Astrocyte (in vitro differentiated cells and primary cell): ENCODE measurements at regions not wholly inside any gene's neighbourhood (a gene's known extent, or its start where the extent isn't known, plus 50 kb on each side); places are given as distances from the start of the nearest gene placed in this dataset.

Source experiments
- DNase-seq: peaks from one replicate; pipeline ENCODE4 v3.0.0-alpha.2; 2010; ENCODE audit warnings: low read depth
- FAIRE-seq: peaks from 2 replicates; lab custom pipeline; 2011; peaks lifted over from hg19 to GRCh38; lab: Jason Lieb, UNC
- H2AFZ ChIP-seq: 2 replicates; pipeline ENCODE4 v1.6.0; 2012; ENCODE audit warnings: low read depth, low read length, inconsistent platforms
- H3K27ac ChIP-seq: 2 replicates; pipeline ENCODE4 v1.5.1; 2011; ENCODE audit warnings: low read depth, low read length, inconsistent platforms
- H3K27me3 ChIP-seq: 2 replicates; pipeline ENCODE4 v1.6.0; 2011; ENCODE audit warnings: low read length, inconsistent platforms; ENCODE audit not compliant: insufficient read depth
- H3K36me3 ChIP-seq: 2 replicates; pipeline ENCODE4 v1.5.1; 2011; ENCODE audit warnings: low read length, inconsistent platforms; ENCODE audit not compliant: insufficient read depth
- H3K4me1 ChIP-seq: 2 replicates; pipeline ENCODE4 v1.5.1; 2011; ENCODE audit warnings: low read length, inconsistent platforms; ENCODE audit not compliant: insufficient read depth
- H3K4me2 ChIP-seq: 2 replicates; pipeline ENCODE4 v1.6.0; 2012; ENCODE audit warnings: low read length, inconsistent platforms
- H3K4me3 ChIP-seq: 2 replicates; pipeline ENCODE4 v1.5.1; 2011; ENCODE audit warnings: low read depth, mild to moderate bottlenecking, low read length, inconsistent platforms; ENCODE audit not compliant: insufficient read depth
- H3K79me2 ChIP-seq: 2 replicates; pipeline ENCODE4 v1.6.0; 2012; ENCODE audit warnings: mild to moderate bottlenecking, low read length, inconsistent platforms; ENCODE audit not compliant: insufficient read depth
- H3K9ac ChIP-seq: 2 replicates; pipeline ENCODE4 v1.6.0; 2012; ENCODE audit warnings: mild to moderate bottlenecking, low read length, inconsistent platforms
- H3K9me3 ChIP-seq: 2 replicates; pipeline ENCODE4 v1.5.1; 2012; ENCODE audit warnings: low read depth, mild to moderate bottlenecking, low read length, inconsistent platforms; ENCODE audit not compliant: insufficient read depth
- H4K20me1 ChIP-seq: 2 replicates; pipeline ENCODE4 v1.6.0; 2012; ENCODE audit warnings: low read length, inconsistent platforms; ENCODE audit not compliant: insufficient read depth
- H3K27ac Mint-ChIP-seq: one replicate; pipeline ENCODE4 v1.8.0; 2021; ENCODE audit warnings: mild to moderate bottlenecking, mixed read lengths; ENCODE audit not compliant: unreplicated experiment
- H3K27me3 Mint-ChIP-seq: one replicate; pipeline ENCODE4 v1.8.0; 2021; ENCODE audit warnings: low read depth, mixed read lengths; ENCODE audit not compliant: unreplicated experiment
- H3K36me3 Mint-ChIP-seq: one replicate; pipeline ENCODE4 v1.8.0; 2021; ENCODE audit warnings: low read depth, mixed read lengths; ENCODE audit not compliant: unreplicated experiment
- H3K4me1 Mint-ChIP-seq: one replicate; pipeline ENCODE4 v1.8.0; 2021; ENCODE audit warnings: low read depth, mixed read lengths; ENCODE audit not compliant: unreplicated experiment
- H3K4me3 Mint-ChIP-seq: one replicate; pipeline ENCODE4 v1.8.0; 2021; ENCODE audit warnings: mild to moderate bottlenecking, moderate library complexity, mixed read lengths; ENCODE audit not compliant: unreplicated experiment
- H3K9me3 Mint-ChIP-seq: one replicate; pipeline ENCODE4 v1.8.0; 2021; ENCODE audit warnings: mild to moderate bottlenecking, mixed read lengths; ENCODE audit not compliant: unreplicated experiment
- CTCF ChIP-seq: IDR thresholded peaks from 2 replicates; pipeline ENCODE4 v1.5.1; 2011; ENCODE audit warnings: low read depth, mild to moderate bottlenecking, inconsistent platforms, low read length, moderate library complexity; ENCODE audit not compliant: insufficient read depth
- EZH2 ChIP-seq: IDR thresholded peaks from 2 replicates; pipeline ENCODE4 v1.6.1; 2012; ENCODE audit warnings: mild to moderate bottlenecking, low read length, inconsistent platforms; ENCODE audit not compliant: insufficient read depth

- no peak for FAIRE-seq
Observed at GRCh38 chr7:27377988-27378387, 135.4 kb downstream of the EVX1 start.

GRCh38 chr7:27382307-27382706 is 139.7 kb downstream of the EVX1 start:
- Mint-ChIP-seq H3K9me3 (no peaks in the 10 kb centered on the region), H3K4me3 (no peak overlapping the region), H3K27me3 (peaks cover 22% of the 10 kb centered on the region), H3K4me1 (no peaks in the 10 kb centered on the region), H3K27ac (no peak overlapping the region), H3K36me3 (no peaks in the 10 kb centered on the region)
- Histone ChIP-seq H3K4me2 (no peak overlapping the region), H3K36me3 (no peaks in the 10 kb centered on the region), H4K20me1 (no peaks in the 10 kb centered on the region), H3K4me3 (no peak overlapping the region), H2AFZ (no peak overlapping the region), H3K9ac (no peak overlapping the region), H3K79me2 (no peaks in the 10 kb centered on the region), H3K27ac (no peak overlapping the region), H3K27me3 (peaks cover 2% of the 10 kb centered on the region), H3K4me1 (no peaks in the 10 kb centered on the region), H3K9me3 (no peaks in the 10 kb centered on the region)
- no peak for DNase-seq
- TF ChIP-seq EZH2 (no peak), CTCF (no peak)
- FAIRE-seq, result no peak

More at GRCh38 chr7:27377988-27378387, 135.4 kb downstream of the EVX1 start:
- Histone ChIP-seq H4K20me1 (no peaks in the 10 kb centered on the region), H3K36me3 (no peaks in the 10 kb centered on the region), H3K4me1 (no peaks in the 10 kb centered on the region), H3K4me3 (no peak overlapping the region), H3K27ac (no peak overlapping the region), H2AFZ (no peak overlapping the region), H3K9ac (no peak overlapping the region), H3K4me2 (no peak overlapping the region), H3K27me3 (peaks cover 6% of the 10 kb centered on the region), H3K79me2 (no peaks in the 10 kb centered on the region), H3K9me3 (no peaks in the 10 kb centered on the region)
- DNase-seq, result no peak
- no peaks in the 10 kb centered on the region for H3K9me3 Mint-ChIP-seq
- no peak overlapping the region for H3K4me3 Mint-ChIP-seq
- H3K4me1 Mint-ChIP-seq, result no peaks in the 10 kb centered on the region
- no peaks in the 10 kb centered on the region for H3K36me3 Mint-ChIP-seq
- peaks cover 45% of the 10 kb centered on the region for H3K27me3 Mint-ChIP-seq
- H3K27ac Mint-ChIP-seq, result no peak overlapping the region
- TF ChIP-seq EZH2 (no peak), CTCF (no peak)

GRCh38 chr7:27386581-27386980 is 144.0 kb downstream of the EVX1 start:
- H3K4me3 Mint-ChIP-seq, result no peak overlapping the region
- TF ChIP-seq CTCF, result no peak
- no peak for TF ChIP-seq EZH2
- H3K9me3 ChIP-seq, result no peaks in the 10 kb centered on the region
- H3K9ac ChIP-seq, result no peak overlapping the region
- no peaks in the 10 kb centered on the region for H3K4me1 ChIP-seq
- no peaks in the 10 kb centered on the region for H3K36me3 Mint-ChIP-seq
- H3K79me2 ChIP-seq, result no peaks in the 10 kb centered on the region
- H3K27me3 ChIP-seq, result peaks cover 6% of the 10 kb centered on the region
- no peak overlapping the region for H3K27ac ChIP-seq
- H3K36me3 ChIP-seq, result no peaks in the 10 kb centered on the region
- H3K4me2 ChIP-seq, result no peak overlapping the region
- no peaks in the 10 kb centered on the region for H4K20me1 ChIP-seq
- no peak overlapping the region for H2AFZ ChIP-seq
- peaks cover 8% of the 10 kb centered on the region for H3K27me3 Mint-ChIP-seq
- no peaks in the 10 kb centered on the region for H3K4me1 Mint-ChIP-seq
- peaks cover 2% of the 10 kb centered on the region for H3K9me3 Mint-ChIP-seq
- no peak overlapping the region for H3K4me3 ChIP-seq
- FAIRE-seq, result no peak
- no peak for DNase-seq
- H3K27ac Mint-ChIP-seq, result no peak overlapping the region
